ENCODE measurements at regions not wholly inside any gene's neighbourhood (a gene's known extent, or its start where the extent isn't known, plus 50 kb on each side); places are given as distances from the start of the nearest gene placed in this dataset.

DNA sequence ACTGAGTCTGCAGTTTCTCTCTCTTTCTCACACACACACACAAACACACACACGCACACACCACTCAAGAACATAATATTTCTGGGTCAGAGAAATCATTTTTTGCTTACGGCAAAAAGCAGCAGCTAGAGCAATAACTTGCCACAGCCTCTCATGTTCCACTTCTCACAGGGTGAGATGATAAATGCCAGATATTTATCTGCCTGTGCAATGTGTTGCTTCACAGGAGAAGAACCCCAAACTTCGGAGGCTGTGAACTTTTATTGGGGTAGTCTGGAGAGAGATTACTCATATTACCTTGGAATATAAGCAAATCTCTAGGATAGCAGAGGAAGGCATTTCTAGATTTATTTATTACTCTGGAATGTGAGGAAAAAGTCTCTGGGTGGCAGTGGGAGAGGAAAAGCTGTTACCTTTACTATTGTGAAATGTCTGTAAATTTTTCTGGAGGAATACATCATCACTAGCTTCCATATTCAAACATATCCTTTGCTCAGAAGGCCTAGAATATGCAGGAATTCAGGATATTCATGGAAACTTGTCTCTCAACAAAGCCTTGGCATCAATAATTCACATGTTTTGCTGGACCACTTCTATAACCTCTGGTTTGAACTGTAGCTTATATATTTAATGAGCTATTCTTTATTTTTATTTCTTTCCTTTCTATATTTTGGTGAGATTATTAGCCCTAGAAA, 369.2 kb downstream of the NSUN3 start:
- no peak for DNase-seq (ENCODE audit: low read depth)
- no peak overlapping the region for H3K4me3 ChIP-seq (ENCODE audit: low read length)
- TF ChIP-seq, protein P1, sequence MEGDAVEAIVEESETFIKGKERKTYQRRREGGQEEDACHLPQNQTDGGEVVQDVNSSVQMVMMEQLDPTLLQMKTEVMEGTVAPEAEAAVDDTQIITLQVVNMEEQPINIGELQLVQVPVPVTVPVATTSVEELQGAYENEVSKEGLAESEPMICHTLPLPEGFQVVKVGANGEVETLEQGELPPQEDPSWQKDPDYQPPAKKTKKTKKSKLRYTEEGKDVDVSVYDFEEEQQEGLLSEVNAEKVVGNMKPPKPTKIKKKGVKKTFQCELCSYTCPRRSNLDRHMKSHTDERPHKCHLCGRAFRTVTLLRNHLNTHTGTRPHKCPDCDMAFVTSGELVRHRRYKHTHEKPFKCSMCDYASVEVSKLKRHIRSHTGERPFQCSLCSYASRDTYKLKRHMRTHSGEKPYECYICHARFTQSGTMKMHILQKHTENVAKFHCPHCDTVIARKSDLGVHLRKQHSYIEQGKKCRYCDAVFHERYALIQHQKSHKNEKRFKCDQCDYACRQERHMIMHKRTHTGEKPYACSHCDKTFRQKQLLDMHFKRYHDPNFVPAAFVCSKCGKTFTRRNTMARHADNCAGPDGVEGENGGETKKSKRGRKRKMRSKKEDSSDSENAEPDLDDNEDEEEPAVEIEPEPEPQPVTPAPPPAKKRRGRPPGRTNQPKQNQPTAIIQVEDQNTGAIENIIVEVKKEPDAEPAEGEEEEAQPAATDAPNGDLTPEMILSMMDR (IDR thresholded peaks at IDR 0.05; ENCODE audit: insufficient read depth, low read depth, low read length, missing control alignments): no peak

DNA sequence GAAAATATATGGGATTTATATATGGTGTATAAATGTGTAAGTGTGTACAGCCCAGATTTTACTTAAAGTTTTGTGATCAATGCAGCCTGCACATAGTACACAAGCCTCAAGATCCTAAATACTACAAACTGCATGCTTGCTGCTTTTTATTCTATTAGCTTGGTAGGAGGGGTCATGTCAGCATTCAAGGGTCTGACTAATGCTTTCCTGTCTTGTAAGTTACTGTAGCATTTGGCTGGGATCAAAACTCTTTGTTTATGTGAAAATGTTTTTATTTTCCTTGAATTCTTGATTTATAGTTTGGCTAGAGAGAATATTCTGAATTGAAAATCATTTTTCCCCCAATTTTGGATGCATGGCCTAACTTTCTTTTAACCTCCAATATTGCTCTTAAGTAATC, 370.9 kb downstream of the NSUN3 start:
- TF ChIP-seq, protein P1 (IDR thresholded peaks at IDR 0.05; ENCODE audit: insufficient read depth, low read depth, low read length, missing control alignments): no peak
- H3K4me3 ChIP-seq (ENCODE audit: low read length): no peak overlapping the region
- no peak for DNase-seq (ENCODE audit: low read depth)

DNA sequence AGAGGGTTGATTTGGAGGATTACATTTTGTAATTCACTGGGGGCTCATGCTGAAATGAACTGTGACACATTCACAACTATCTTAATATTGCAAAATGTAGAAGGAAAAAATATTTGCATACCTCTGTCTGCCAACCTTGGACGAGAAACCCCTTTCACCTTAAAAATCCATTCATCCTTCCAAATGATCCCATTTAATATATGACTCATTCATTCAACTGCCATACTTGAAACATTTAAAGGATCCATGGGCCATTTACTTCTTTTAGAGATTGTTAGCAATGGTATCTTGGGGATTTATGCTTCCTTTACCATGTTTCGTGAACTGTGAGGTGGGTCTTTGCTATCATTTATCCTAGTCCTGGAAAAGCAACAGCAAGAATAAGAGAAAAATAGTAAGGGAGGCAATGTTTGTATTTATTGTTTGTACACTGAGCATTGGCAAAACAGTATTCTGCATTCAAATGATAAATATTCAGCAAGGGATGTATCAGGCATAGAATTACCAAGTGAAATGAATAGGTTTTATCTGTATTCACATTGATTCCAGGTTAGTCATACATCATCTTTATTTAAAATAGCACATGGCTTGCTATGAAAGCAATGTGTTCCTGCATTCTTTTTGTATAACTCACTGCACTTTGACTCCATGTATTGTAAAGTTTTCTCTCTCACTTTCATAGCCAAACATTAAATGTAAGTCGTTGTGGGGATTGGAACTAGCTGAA, 378.1 kb downstream of the NSUN3 start:
- no peak overlapping the region for H3K4me3 ChIP-seq (ENCODE audit: low read length)
- TF ChIP-seq, protein P1 (IDR thresholded peaks at IDR 0.05; ENCODE audit: insufficient read depth, low read depth, low read length, missing control alignments): no peak
- peak; percentile 76 for DNase-seq (ENCODE audit: low read depth)

DNA sequence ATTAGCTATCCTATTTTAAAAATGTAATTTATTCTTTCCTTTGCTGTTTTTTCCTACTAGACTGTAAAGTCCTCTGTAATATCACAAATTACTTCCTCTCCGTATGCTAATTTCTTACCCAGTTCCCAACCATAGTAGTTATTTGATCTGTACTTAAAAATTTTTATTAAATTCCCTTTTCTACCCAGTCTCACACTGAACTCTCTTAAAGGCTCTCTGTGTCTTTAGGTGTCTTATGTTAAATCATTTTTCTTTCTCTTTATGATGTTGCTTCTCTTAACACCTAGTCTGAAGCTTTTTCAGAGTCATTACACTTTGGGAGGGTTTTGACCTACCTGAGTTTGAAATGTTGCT, 378.6 kb downstream of the NSUN3 start:
- H3K4me3 ChIP-seq (ENCODE audit: low read length): no peak overlapping the region
- DNase-seq (ENCODE audit: low read depth): no peak
- TF ChIP-seq, protein P1 (IDR thresholded peaks at IDR 0.05; ENCODE audit: insufficient read depth, low read depth, low read length, missing control alignments): no peak

DNA sequence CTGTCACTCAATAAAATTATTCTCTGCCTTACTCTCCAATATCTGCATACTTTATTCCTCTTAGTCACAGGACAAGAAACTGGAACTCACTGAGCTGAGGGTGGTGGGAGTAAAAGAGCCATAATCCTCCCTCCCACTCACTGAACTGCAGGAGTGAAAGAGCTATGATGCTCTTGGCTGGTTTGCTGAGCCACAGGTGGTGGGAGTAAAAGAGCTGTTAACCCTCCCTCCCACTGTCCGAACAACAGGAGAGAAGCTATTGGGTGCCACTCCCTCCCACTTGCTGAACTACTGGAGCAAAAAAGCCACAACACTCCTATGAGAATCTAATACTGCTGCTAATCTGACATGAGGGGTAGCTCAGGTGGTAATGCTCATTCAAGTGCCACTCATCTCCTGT, 391.0 kb downstream of the NSUN3 start:
- TF ChIP-seq, protein P1 (IDR thresholded peaks at IDR 0.05; ENCODE audit: insufficient read depth, low read depth, low read length, missing control alignments): no peak
- no peak for DNase-seq (ENCODE audit: low read depth)
- H3K4me3 ChIP-seq (ENCODE audit: low read length): no peak overlapping the region

DNA sequence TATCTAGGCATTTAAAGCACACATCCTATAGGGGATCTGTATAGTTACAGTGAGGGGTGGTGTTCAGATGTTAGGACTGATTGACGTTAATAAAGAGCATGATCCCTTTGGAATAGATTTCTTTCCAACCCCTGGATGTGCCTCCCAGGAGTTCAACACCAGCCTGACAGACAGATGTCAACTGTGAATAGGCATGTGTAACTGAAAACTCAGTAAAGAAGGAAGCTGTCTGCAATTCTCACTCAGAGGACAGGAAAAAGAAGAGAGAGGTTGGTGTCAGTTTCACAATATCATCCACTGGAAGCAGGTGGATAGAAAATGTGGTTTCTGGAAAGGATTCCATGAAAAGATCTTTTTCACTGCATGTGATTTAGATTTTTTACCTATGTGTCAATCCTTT, 396.3 kb downstream of the NSUN3 start:
- TF ChIP-seq, protein P1 (IDR thresholded peaks at IDR 0.05; ENCODE audit: insufficient read depth, low read depth, low read length, missing control alignments): no peak
- DNase-seq (ENCODE audit: low read depth): no peak
- H3K4me3 ChIP-seq (ENCODE audit: low read length): no peak overlapping the region

DNA sequence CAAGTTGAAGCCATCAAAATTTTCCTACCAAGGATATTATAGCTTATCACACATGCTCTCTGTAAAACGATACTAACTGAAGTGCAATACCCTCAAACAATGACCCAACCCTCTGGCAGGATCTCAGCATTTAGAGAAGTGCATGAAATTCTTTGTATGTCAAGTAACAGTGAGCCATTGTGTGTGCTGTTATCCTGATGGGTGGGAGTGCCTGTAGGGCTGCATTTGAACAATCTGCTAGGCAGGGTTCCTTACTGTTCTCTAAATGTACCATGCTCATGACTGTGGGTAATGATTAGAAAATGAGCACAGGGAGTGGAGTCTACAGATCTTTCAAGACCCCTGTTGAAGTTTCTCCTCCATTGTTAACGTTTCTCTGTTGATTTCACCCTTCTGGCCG, 398.1 kb downstream of the NSUN3 start:
- no peak overlapping the region for H3K4me3 ChIP-seq (ENCODE audit: low read length)
- DNase-seq (ENCODE audit: low read depth): no peak
- TF ChIP-seq, protein P1 (IDR thresholded peaks at IDR 0.05; ENCODE audit: insufficient read depth, low read depth, low read length, missing control alignments): no peak

Data from epithelial cell of esophagus (primary cell).